Neural progenitor cell (in vitro differentiated cells): ENCODE measurements at regions not wholly inside any gene's neighbourhood (a gene's known extent, or its start where the extent isn't known, plus 50 kb on each side); places are given as distances from the start of the nearest gene placed in this dataset.

ENCODE experiments used
- DNase-seq: peaks from one replicate; pipeline ENCODE4 v3.0.0-alpha.2; 2016; ENCODE audit warnings: low spot score
- H2AFZ ChIP-seq: fragments of 200-600 bp; sonication (generic); replicated peaks from 2 replicates; pipeline ENCODE4 v1.6.1; 2016; ENCODE audit warnings: antibody characterized with exemption
- H3F3A ChIP-seq: fragments of 200-600 bp; sonication (generic); 2 replicates; pipeline ENCODE4 v1.6.1; 2016; ENCODE audit warnings: antibody characterized with exemption, low read depth
- H3K27ac ChIP-seq: fragments of 200-600 bp; sonication (generic); 2 replicates; pipeline ENCODE4 v1.5.1; 2016; ENCODE audit warnings: mild to moderate bottlenecking
- H3K27me3 ChIP-seq: fragments of 200-600 bp; sonication (generic); 2 replicates; pipeline ENCODE4 v1.6.1; 2016; ENCODE audit warnings: mild to moderate bottlenecking, moderate library complexity
- H3K36me3 ChIP-seq: fragments of 200-600 bp; sonication (generic); 2 replicates; pipeline ENCODE4 v1.5.1; 2016
- H3K4me1 ChIP-seq: fragments of 200-600 bp; sonication (generic); 2 replicates; pipeline ENCODE4 v1.6.1; 2016; ENCODE audit warnings: mixed run types
- H3K4me2 ChIP-seq: fragments of 200-600 bp; sonication (generic); 2 replicates; pipeline ENCODE4 v1.6.1; 2016
- H3K4me3 ChIP-seq: fragments of 200-600 bp; sonication (generic); 2 replicates; pipeline ENCODE4 v1.5.1; 2016
- H3K79me2 ChIP-seq: fragments of 200-600 bp; sonication (generic); 2 replicates; pipeline ENCODE4 v1.6.1; 2016; ENCODE audit warnings: low read depth
- H3K9ac ChIP-seq: fragments of 200-600 bp; sonication (generic); 2 replicates; pipeline ENCODE4 v1.6.1; 2016
- H3K9me3 ChIP-seq: fragments of 200-600 bp; sonication (generic); 2 replicates; pipeline ENCODE4 v1.5.1; 2016; ENCODE audit warnings: low read depth
- H4K20me1 ChIP-seq: fragments of 200-600 bp; sonication (generic); 2 replicates; pipeline ENCODE4 v1.6.1; 2016; ENCODE audit warnings: low read depth
- H3K27ac Mint-ChIP-seq: 3 replicates; pipeline ENCODE4 v1.8.0; 2021; ENCODE audit warnings: mixed read lengths
- H3K27me3 Mint-ChIP-seq: 2 replicates; pipeline ENCODE4 v1.8.0; 2022; ENCODE audit warnings: low read depth, mild to moderate bottlenecking, inconsistent platforms, moderate library complexity, mixed read lengths; ENCODE audit not compliant: insufficient read depth
- H3K36me3 Mint-ChIP-seq: 3 replicates; pipeline ENCODE4 v1.8.0; 2021; ENCODE audit warnings: mixed read lengths
- H3K4me1 Mint-ChIP-seq: 3 replicates; pipeline ENCODE4 v1.8.0; 2021; ENCODE audit warnings: mixed read lengths
- H3K4me3 Mint-ChIP-seq: 3 replicates; pipeline ENCODE4 v1.8.0; 2021; ENCODE audit warnings: mild to moderate bottlenecking, moderate library complexity, mixed read lengths
- H3K9me3 Mint-ChIP-seq: 3 replicates; pipeline ENCODE4 v1.8.0; 2020; ENCODE audit warnings: mixed read lengths
- EZH2 ChIP-seq: fragments of 200-600 bp; sonication (generic); IDR thresholded peaks from 2 replicates; pipeline ENCODE4 v1.6.1; 2017; ENCODE audit warnings: antibody characterized with exemption, mild to moderate bottlenecking, moderate library complexity
- EZH2phosphoT487 ChIP-seq: fragments of 200-600 bp; sonication (generic); IDR thresholded peaks from 2 replicates; pipeline ENCODE4 v1.6.1; 2017; ENCODE audit warnings: antibody characterized with exemption
- TF ChIP-seq, protein P1 (sequence below): fragments of 200-600 bp; sonication (generic); IDR thresholded peaks from 2 replicates; pipeline ENCODE4 v1.5.1; 2017; ENCODE audit warnings: antibody characterized with exemption, mild to moderate bottlenecking

DNA sequence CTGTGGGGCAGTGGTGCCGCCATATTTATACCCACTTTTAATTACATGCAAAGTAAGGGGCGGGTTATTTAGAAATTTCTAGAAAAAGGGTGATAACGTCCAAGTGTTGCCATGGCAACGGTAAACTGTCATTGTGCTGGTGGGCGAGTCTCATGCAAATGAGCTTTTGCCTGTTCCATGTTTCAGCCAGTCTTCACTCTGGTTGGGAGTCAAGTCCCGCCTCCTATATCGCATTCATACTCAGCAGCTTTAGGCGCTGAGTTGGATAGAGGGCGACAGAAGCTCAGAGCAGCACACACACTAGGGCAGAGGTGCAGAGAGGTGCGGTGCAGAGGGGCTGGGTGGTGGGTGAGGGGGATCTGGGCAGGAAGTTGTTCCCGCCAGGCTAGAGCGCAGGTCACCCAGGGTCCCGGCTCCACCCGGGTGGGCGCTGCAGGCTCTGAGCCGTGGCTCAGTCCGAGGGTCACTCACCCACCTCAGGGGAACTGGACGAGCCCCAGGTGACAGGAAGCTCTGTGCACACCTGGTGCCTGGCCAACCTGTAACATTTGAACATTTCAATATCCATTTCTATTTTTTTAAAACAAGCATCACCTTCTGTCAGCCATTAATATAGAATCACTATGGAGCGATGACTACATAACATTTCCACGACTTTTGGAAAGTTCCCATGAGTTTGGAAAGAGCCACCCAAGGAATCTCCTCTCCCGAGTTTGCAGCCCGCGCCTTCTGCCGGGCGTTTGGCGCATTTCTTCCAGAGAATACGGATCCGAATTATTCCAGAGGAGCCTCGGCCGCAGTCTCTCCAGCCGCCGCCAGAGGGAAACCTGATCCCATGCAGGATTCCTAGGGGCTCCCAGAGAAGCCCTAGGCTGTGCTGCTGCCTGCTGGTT, 89.1 kb upstream of the PHACTR3 start:
- H3K9ac ChIP-seq: no peak overlapping the region
- no peaks in the 10 kb centered on the region for H4K20me1 ChIP-seq
- H3K36me3 ChIP-seq: no peaks in the 10 kb centered on the region
- H3K4me1 Mint-ChIP-seq: peaks cover 7% of the 10 kb centered on the region
- no peak overlapping the region for H2AFZ ChIP-seq
- peak; percentile 92 for DNase-seq
- TF ChIP-seq, protein P1, sequence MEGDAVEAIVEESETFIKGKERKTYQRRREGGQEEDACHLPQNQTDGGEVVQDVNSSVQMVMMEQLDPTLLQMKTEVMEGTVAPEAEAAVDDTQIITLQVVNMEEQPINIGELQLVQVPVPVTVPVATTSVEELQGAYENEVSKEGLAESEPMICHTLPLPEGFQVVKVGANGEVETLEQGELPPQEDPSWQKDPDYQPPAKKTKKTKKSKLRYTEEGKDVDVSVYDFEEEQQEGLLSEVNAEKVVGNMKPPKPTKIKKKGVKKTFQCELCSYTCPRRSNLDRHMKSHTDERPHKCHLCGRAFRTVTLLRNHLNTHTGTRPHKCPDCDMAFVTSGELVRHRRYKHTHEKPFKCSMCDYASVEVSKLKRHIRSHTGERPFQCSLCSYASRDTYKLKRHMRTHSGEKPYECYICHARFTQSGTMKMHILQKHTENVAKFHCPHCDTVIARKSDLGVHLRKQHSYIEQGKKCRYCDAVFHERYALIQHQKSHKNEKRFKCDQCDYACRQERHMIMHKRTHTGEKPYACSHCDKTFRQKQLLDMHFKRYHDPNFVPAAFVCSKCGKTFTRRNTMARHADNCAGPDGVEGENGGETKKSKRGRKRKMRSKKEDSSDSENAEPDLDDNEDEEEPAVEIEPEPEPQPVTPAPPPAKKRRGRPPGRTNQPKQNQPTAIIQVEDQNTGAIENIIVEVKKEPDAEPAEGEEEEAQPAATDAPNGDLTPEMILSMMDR: peak; percentile 87
- TF ChIP-seq EZH2 (peak; percentile 34), EZH2phosphoT487 (no peak)
- H3K4me1 ChIP-seq: no peaks in the 10 kb centered on the region
- H3K27ac Mint-ChIP-seq: no peak overlapping the region
- H3K36me3 Mint-ChIP-seq: no peaks in the 10 kb centered on the region
- H3K27ac ChIP-seq: no peak overlapping the region
- H3K9me3 Mint-ChIP-seq: no peaks in the 10 kb centered on the region
- H3F3A ChIP-seq: no peaks in the 10 kb centered on the region
- peak overlapping the region; percentile 78 for H3K4me3 Mint-ChIP-seq
- H3K27me3 Mint-ChIP-seq: peaks cover 6% of the 10 kb centered on the region
- peak overlapping the region; percentile 71 for H3K4me2 ChIP-seq
- H3K79me2 ChIP-seq: no peaks in the 10 kb centered on the region
- peak overlapping the region; percentile 26 for H3K4me3 ChIP-seq
- no peaks in the 10 kb centered on the region for H3K9me3 ChIP-seq
- H3K27me3 ChIP-seq: peaks cover 57% of the 10 kb centered on the region

DNA sequence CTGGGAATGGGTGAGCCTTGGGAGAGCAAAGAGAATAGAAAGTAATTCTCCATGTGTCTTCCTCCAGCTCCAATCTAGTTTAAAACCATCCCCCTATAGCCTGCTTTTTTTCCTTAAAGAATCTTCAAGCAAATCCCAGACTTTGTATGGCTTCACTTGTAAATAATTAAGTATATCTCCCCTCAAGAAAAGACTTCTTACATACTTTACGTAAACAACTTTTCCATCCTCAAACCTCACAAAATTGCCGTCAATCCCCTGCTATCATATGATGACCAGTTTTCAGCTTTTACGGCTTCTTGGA, 88.5 kb upstream of the PHACTR3 start:
- Histone ChIP-seq H3K4me3 (no peak overlapping the region), H2AFZ (peak overlapping the region; percentile 15), H3K27me3 (peaks cover 57% of the 10 kb centered on the region), H3K4me1 (no peaks in the 10 kb centered on the region), H3K36me3 (no peaks in the 10 kb centered on the region), H3K79me2 (no peaks in the 10 kb centered on the region), H3K4me2 (no peak overlapping the region), H3K9ac (no peak overlapping the region), H4K20me1 (no peaks in the 10 kb centered on the region), H3K9me3 (no peaks in the 10 kb centered on the region), H3K27ac (no peak overlapping the region), H3F3A (no peaks in the 10 kb centered on the region)
- Mint-ChIP-seq H3K27ac (no peak overlapping the region), H3K4me1 (peaks cover 7% of the 10 kb centered on the region), H3K36me3 (no peaks in the 10 kb centered on the region), H3K4me3 (no peak overlapping the region), H3K9me3 (no peaks in the 10 kb centered on the region), H3K27me3 (peaks cover 6% of the 10 kb centered on the region)
- TF ChIP-seq EZH2phosphoT487 (no peak), EZH2 (no peak)
- TF ChIP-seq, protein P1: no peak
- no peak for DNase-seq

DNA sequence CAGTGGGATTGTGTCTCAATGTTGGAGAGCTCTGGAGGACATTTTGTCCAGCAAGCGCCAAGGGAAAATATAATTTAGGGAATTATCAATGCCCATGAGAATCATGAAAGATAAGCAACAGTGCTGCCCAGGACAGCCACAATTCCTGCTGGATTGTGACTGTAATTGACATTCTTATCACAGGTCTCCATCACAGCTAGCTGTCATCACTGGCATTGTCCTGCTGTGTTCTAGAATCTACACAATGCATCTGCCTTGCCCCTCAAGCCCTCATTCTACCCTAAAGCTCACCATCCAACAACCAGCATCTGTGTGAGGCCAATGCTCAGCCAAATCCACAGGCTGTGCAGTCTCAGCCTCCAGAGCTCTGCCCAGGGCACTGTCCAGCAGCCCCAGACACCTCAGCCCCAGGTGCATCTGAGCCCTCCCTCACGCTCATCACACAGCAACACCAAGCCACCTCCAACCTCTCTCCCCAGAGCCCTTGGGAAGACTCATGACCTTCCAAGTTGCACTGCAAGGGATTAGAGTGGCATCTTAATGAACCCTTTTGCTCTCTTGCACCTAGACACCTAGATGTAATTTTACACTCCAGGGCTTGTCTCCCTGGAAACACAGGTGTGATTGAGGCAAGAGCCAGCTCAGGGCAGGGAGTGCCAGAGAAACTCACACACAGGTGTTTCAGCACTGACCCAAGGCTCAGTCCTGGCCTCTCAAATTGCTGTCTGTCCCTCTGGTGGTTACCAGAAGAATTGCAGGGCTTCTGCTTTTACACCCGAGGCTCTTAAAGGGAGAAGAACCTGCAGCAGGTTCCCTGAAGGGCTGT, 85.2 kb upstream of the PHACTR3 start:
- DNase-seq: peak; percentile 74

More for the DNA sequence above, 85.2 kb upstream of the PHACTR3 start:
- Histone ChIP-seq H3K9ac (no peak overlapping the region), H3K27ac (no peak overlapping the region), H3F3A (no peaks in the 10 kb centered on the region), H3K4me3 (no peak overlapping the region), H3K36me3 (no peaks in the 10 kb centered on the region), H4K20me1 (no peaks in the 10 kb centered on the region), H3K27me3 (peaks cover 49% of the 10 kb centered on the region), H3K4me1 (no peaks in the 10 kb centered on the region), H3K79me2 (no peaks in the 10 kb centered on the region), H3K9me3 (no peaks in the 10 kb centered on the region), H2AFZ (no peak overlapping the region), H3K4me2 (no peak overlapping the region)
- no peaks in the 10 kb centered on the region for H3K36me3 Mint-ChIP-seq
- no peaks in the 10 kb centered on the region for H3K9me3 Mint-ChIP-seq
- H3K27ac Mint-ChIP-seq: no peak overlapping the region
- peaks cover 6% of the 10 kb centered on the region for H3K27me3 Mint-ChIP-seq
- H3K4me1 Mint-ChIP-seq: peaks cover 7% of the 10 kb centered on the region
- no peak overlapping the region for H3K4me3 Mint-ChIP-seq
- TF ChIP-seq EZH2 (no peak), EZH2phosphoT487 (no peak)
- TF ChIP-seq, protein P1: peak; percentile 83
